HS-5 (cell line): ENCODE measurements at regions not wholly inside any gene's neighbourhood (a gene's known extent, or its start where the extent isn't known, plus 50 kb on each side); places are given as distances from the start of the nearest gene placed in this dataset.
"Not testable (repeated sequence)": the region's sequence is repeated elsewhere in the genome, so short reads cannot be mapped to it uniquely, and the experiment has no call there.

Experiments used
- DNase-seq: peaks from one replicate; pipeline ENCODE4 v3.0.0-alpha.2; 2012; ENCODE audit warnings: low read depth

- DNase-seq = no peak
Measured at GRCh38 chr13:81025091-81025490, 684.2 kb upstream of the SPRY2 start.

GRCh38 chr13:81021284-81021840 lies 680.4 kb upstream of the SPRY2 start:
- no peak for DNase-seq

- DNase-seq = no peak
Measured at GRCh38 chr13:81020010-81020409, 679.1 kb upstream of the SPRY2 start.

GRCh38 chr13:81018936-81019335 lies 678.0 kb upstream of the SPRY2 start:
- no peak for DNase-seq

GRCh38 chr13:81017513-81018152 lies 676.7 kb upstream of the SPRY2 start:
- peak; percentile 13 for DNase-seq

GRCh38 chr13:81012031-81012430 lies 671.1 kb upstream of the SPRY2 start:
- no peak for DNase-seq

GRCh38 chr13:81001828-81002385 lies 661.0 kb upstream of the SPRY2 start:
- DNase-seq = no peak

- DNase-seq = not testable (repeated sequence)
Measured at GRCh38 chr13:80998603-80999002, 657.7 kb upstream of the SPRY2 start.

GRCh38 chr13:80989747-80990146 lies 648.8 kb upstream of the SPRY2 start:
- DNase-seq = no peak

GRCh38 chr13:80989241-80989640 lies 648.3 kb upstream of the SPRY2 start:
- DNase-seq = no peak

- no peak for DNase-seq
Measured at GRCh38 chr13:80988391-80989151, 647.6 kb upstream of the SPRY2 start.

GRCh38 chr13:80979035-80979641 lies 638.2 kb upstream of the SPRY2 start:
- no peak for DNase-seq

- DNase-seq = no peak
Measured at GRCh38 chr13:80977168-80977567, 636.2 kb upstream of the SPRY2 start.

- DNase-seq = no peak
Measured at GRCh38 chr13:80975903-80976302, 635.0 kb upstream of the SPRY2 start.

- DNase-seq = no peak
Measured at GRCh38 chr13:80973721-80974120, 632.8 kb upstream of the SPRY2 start.

GRCh38 chr13:80972857-80973478 lies 632.0 kb upstream of the SPRY2 start:
- no peak for DNase-seq

- no peak for DNase-seq
Measured at GRCh38 chr13:80965097-80965496, 624.2 kb upstream of the SPRY2 start.

GRCh38 chr13:80962855-80963254 lies 621.9 kb upstream of the SPRY2 start:
- DNase-seq = no peak

- DNase-seq = no peak
Measured at GRCh38 chr13:80962173-80962572, 621.2 kb upstream of the SPRY2 start.

- DNase-seq = no peak
Measured at GRCh38 chr13:80957019-80957655, 616.2 kb upstream of the SPRY2 start.

GRCh38 chr13:80955501-80955900 lies 614.6 kb upstream of the SPRY2 start:
- DNase-seq = no peak

- no peak for DNase-seq
Measured at GRCh38 chr13:80952158-80952557, 611.2 kb upstream of the SPRY2 start.
